EH (cell line): ENCODE measurements at regions not wholly inside any gene's neighbourhood (a gene's known extent, or its start where the extent isn't known, plus 50 kb on each side); places are given as distances from the start of the nearest gene placed in this dataset.
"Not testable (repeated sequence)": the region's sequence is repeated elsewhere in the genome, so short reads cannot be mapped to it uniquely, and the experiment has no call there.

Source experiments
- DNase-seq: peaks from one replicate; pipeline ENCODE4 v3.0.0-alpha.2; 2015; ENCODE audit warnings: low read depth

GRCh38 chr10:120755771-120756170 is 95.4 kb upstream of the WDR11 start:
- DNase-seq, result no peak

DNA sequence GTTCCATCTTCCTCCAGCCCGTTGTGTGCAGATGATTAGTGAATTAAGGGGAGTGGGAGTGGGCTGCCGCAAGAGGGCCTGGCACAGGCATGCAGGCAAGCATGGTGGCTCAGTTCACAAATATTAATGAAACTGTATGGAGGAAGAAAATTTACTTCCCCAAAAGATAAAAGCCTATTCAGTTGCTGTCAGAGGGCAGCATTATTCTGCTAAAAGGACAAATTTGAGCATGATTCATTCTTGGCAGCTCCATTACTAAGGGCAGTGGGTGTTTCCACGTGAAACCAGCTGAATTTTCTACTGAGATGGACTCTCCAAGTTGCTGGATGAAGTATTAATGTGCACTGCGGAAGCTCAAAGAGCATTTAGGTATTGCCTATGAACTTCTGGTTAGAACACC is 90.9 kb upstream of the WDR11 start:
- DNase-seq, result no peak

DNA sequence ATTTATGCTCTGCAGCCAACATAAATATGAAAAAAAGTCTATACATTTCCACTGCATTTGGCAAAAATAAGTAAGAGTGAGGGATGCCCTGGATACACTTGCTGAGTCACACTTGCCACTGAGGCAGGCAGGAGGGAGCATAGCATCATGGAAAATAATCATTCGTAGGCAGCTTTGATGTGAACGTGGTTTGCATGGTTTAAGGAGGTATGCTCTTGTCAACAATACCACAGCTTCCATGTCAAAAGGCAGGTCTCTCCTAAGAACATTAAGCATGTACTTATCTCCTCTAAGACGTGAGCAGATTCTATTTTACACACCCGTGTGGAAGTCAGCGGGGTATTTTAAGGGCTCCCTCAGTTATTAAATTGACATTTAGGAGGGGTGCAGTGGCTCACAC is 89.2 kb upstream of the WDR11 start:
- DNase-seq, result no peak

DNA sequence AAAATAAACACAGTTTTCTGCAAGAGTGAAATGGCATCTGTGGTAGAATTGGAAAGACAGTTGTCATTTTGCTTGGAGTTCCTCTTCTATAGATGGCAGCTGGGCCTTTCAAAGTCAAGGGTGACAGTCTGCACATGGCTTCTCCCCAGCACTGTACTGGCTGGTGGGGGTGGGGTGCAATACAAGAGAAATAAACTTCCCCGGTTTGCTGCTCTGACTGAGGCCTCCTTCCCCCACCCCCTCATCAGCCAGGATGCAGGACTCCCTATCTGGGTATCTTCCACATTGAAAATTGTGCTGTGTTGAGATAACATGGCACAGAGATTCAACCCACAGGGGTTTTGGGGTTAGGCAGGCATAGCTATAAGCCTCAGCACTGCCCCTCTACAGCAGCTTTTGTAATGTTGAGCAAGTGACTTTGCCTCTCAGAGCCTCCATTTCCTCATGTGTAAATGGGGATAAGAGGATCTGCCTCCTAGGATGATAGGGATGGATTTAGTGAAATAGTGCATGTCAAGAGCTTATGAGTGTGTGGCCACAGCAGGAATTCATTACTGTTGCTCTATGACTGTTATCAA is 85.8 kb upstream of the WDR11 start:
- DNase-seq, result no peak

GRCh38 chr10:120768227-120768626 is 82.9 kb upstream of the WDR11 start:
- DNase-seq, result no peak

DNA sequence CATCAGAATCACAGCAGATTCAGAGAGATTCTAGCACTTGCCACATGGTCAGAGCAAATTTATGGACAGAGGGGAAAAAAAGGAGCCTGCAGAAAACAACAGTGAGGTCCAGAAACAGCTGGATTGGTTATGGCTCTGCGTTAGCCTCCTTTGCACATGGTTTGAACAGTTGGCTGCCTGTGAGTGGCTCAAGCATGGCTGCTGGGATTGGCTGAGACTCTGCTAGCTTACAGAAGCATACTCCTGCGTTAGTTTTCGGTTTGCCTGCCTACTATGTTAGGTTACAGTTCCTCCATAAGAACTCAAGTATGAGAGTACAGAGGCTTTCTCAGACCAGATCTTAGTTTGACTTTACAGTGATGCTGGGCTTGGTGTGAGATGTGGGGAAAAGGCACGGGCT is 80.7 kb upstream of the WDR11 start:
- no peak for DNase-seq

DNA sequence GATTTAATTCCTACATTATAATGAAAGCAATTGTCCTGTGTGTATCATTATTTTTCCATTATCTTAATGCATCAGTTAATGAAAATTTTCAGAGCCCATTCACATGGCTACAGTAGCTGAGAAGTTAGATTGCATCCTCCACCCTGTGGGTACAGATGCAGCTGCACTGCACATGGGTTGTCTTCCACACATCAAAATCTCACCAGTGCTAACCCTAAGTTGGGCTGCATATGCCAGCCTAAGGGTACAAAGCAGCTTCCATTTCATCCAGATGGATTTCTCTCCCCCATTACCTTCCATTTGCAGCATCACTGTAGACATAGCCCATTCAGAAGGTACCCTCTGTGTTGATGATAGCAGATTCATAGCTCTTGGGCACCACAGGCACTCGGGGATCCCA is 74.7 kb upstream of the WDR11 start:
- DNase-seq, result no peak

DNA sequence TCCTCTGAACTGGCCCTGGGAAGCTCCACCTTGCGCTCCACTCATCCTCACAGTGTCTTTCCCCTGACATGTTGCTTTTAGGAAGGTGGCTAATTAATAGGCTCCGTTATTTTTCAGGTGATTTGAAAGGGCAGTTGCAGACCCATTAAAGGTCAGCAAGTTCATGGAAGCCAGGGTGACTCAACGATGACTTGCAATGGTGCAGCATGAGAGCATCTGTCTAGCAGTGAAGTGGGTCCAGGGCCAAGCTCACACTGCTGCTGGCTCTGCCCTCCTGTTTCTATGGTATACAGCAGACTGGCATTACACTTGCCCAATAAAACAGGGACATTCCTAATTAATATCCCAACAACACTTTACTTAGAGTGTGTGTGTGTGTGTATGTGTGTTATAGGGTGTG is 68.8 kb upstream of the WDR11 start:
- DNase-seq, result no peak

DNA sequence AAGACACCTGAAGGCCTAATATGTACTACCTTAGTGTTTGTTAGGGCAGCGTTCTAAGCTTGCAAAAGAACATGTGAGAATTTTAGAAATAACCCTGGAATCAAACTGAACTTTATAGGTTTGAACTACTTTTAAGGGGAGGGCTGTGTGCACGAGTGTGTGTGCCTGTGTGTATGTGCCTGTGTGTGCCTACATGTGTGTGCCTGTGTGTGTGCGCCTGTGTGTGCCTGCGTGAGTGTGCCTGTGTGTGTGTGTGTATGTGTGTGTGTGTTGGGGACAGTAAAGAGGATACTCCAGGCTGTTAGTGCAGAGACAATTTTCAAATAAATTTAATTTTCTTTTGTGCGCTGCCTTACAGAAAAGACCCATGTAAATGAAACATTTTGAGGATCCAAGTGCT is 68.1 kb upstream of the WDR11 start:
- no peak for DNase-seq

DNA sequence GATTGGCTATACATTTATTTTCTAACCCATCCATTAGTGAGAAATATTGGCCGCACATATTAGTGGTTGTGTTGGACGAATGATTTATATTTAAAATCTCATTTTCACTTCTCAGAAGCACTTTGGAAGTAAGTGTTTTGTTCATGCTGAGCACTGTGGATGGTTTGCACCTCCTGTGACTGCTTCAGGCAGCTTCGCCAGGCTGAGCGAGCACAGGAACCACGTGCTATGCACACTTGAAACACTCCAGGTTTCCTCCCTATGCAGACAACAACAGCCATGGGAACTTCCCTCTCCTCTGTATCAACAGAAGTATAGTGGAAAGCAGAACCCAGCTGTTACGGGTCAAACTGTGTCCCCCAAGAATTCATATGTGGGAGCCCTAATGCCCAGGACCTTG is 67.3 kb upstream of the WDR11 start:
- no peak for DNase-seq

- no peak for DNase-seq
These were observed 62.4 kb upstream of the WDR11 start for GRCh38 chr10:120788771-120789170.

DNA sequence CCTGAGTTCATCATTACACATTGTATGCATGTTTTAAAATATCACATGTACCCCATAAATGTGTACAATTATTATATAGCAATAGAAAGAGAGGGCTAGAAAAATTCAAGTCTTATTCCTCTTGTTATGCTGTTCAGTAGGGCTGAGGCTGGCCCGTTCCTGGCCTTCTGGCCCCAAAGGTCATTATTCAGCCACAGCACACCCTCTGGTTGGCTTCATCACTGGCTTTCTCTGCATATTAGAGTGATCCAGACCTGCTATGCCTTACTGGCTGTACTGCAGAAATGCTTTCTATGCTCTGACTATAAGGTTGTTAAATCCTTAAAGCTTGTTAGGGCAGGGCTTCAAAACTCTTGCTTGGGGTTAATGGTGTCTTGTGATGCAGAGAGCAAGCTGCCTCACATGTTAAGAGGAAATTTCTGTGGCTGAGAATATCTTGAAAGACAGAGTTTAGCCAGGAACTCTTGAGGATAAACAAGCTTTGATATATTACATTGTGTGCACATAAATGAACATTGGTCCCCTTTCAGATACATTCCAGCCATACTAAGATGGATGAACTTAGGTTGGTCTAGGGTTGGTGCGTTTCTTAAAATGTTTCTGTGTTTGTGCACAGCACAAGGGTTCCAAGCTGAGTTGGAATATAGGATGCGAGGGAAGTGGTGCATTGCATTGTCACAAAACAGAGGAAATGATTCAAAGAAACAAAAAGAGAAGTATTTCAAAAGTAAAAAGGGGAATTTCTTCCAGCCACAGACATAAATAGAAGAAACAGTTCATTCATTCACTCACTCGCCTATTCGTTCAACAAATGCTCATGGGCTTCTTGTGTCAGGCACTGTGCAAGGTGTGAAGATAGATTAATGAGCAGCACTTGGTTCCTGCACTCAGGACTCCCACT is 61.6 kb upstream of the WDR11 start:
- no peak for DNase-seq

DNA sequence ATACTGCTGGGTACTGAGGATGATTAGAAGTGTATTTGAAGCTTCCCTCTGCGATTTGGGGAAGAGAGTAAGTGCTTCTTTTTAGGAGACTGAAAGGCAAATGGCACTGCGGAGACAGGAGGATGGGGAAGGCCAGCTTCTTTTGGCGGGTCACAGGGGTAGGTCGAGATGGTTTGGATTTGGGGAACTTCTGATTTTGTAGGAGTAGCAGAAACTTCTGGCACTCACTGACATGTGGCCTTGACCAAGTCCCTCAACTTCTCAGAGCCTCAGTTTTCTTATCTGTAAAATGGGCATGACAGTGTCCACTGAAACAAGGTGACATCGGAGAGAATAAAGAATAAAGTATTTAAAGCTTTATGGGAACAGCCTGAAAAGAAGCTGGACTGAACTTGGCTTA is 59.8 kb upstream of the WDR11 start:
- DNase-seq, result no peak

- DNase-seq, result no peak
These were observed 58.1 kb upstream of the WDR11 start for GRCh38 chr10:120793088-120793487.

DNA sequence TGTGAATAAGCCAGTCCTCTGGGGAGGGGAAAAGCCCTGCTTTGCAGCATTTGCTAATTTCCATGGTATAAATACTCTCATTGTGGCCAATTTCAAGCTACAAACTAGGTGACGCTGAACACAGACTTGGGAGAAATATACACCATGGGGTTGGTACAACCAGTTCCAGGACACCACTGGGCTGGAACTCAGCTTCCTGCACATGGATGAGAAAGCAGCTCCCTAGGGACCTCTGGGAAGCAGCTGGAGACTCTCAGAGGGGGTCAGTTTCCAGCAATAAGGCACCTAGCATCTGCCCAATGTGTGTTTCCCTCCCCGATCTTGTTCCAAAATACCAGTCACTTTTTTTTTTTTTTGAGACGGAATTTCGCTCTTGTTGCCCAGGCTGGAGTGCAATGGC is 56.8 kb upstream of the WDR11 start:
- no peak for DNase-seq

DNA sequence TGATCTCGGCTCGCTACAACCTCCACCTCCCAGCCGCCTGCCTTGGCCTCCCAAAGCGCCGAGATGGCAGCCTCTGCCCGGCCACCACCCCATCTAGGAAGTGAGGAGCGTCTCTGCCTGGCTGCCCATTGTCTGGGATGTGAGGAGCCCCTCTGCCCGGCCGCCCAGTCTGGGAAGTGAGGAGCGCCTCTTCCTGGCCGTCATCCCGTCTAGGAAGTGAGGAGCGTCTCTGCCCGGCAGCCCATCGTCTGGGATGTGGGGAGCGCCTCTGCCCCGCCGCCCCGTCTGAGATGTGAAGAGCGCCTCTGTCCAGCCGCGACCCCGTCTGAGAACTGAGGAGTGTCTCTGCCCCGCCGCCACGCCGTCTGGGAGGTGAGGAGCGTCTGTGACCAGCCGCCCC is 52.9 kb upstream of the WDR11 start:
- DNase-seq, result not testable (repeated sequence)

DNA sequence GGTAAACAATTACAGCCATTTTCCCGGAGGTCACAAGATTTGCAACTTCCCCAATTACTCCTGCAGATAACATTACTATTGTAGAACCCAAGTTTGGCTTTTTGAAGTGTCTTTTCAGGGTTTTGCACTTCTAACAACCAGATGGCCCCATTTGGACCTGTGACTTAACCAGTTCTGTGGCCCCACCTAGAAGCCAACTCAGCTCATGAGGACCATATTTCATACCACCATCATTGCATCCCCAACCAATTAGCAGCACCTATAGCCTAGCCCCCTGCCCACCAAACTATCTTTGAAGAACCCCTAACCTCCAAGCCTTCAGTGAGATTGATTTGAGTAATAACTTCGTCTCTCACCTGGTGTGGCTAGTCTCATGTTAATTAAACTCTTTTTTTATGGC is 51.3 kb upstream of the WDR11 start:
- no peak for DNase-seq

- DNase-seq, result no peak
These were observed 50.4 kb upstream of the WDR11 start for GRCh38 chr10:120800528-120801323.
